Uterus (tissue), 3 donors: ENCODE measurements at regions not wholly inside any gene's neighbourhood (a gene's known extent, or its start where the extent isn't known, plus 50 kb on each side); places are given as distances from the start of the nearest gene placed in this dataset.

Experiments
- DNase-seq, 2 donors: peaks; one replicate each; pipeline ENCODE4 v3.0.0-alpha.2; 2019 to 2020
- H3K27ac ChIP-seq, 2 donors: fragments of 200-600 bp; sonication (generic); 1 replicate in 1 of 2; 2 replicates in 1 of 2; pipeline ENCODE4 v1.5.1; 2016 to 2018
- H3K27me3 ChIP-seq, 2 donors: fragments of 200-600 bp; sonication (generic); one replicate each; pipeline ENCODE4 v1.5.1; 2018 to 2019; ENCODE audit warnings: control low read depth in 1 of 2
- H3K36me3 ChIP-seq, 2 donors: fragments of 200-600 bp; sonication (generic); one replicate each; pipeline ENCODE4 v1.5.1; 2019; ENCODE audit warnings: control low read depth in 1 of 2
- H3K4me1 ChIP-seq, 2 donors: fragments of 200-600 bp; sonication (generic); one replicate each; pipeline ENCODE4 v1.5.1; 2018 to 2019; ENCODE audit warnings: control low read depth in 1 of 2
- H3K4me3 ChIP-seq, 2 donors: fragments of 200-600 bp; sonication (generic); 1 replicate in 1 of 2; 2 replicates in 1 of 2; pipeline ENCODE4 v1.5.1; 2018 to 2019; ENCODE audit warnings: mild to moderate bottlenecking in 1 of 2
- H3K9me3 ChIP-seq, 2 donors: fragments of 200-600 bp; sonication (generic); one replicate each; pipeline ENCODE4 v1.5.1; 2019; ENCODE audit warnings: control low read depth in 1 of 2
- POLR2A ChIP-seq, 2 donors: fragments of 450-650 bp; IDR thresholded peaks; one replicate each; pipeline ENCODE4 v1.6.1; 2016; ENCODE audit warnings: antibody characterized with exemption in 2 of 2, mild to moderate bottlenecking in 1 of 2, moderate library complexity in 1 of 2
- intact Hi-C: fragments of 100-400 bp; cut with DNase I; formaldehyde crosslinking; loops from one replicate; pipeline ENCODE4 v1.15.1; 2023; ENCODE audit warnings: low total_unique reads
- TF ChIP-seq, protein P1 (sequence below), 4 experiments: fragments of 200-600 bp in 2 of 4; fragments of 450-650 bp in 2 of 4; sonication (generic) in 2 of 4; IDR thresholded peaks; one replicate each; pipeline ENCODE4 v1.5.1; 2016 to 2019; ENCODE audit warnings: antibody characterized with exemption in 4 of 4, mild to moderate bottlenecking in 2 of 4, moderate library complexity in 1 of 4
- donor health status: DM: yes; HTN: yes; CAD: no.

DNA sequence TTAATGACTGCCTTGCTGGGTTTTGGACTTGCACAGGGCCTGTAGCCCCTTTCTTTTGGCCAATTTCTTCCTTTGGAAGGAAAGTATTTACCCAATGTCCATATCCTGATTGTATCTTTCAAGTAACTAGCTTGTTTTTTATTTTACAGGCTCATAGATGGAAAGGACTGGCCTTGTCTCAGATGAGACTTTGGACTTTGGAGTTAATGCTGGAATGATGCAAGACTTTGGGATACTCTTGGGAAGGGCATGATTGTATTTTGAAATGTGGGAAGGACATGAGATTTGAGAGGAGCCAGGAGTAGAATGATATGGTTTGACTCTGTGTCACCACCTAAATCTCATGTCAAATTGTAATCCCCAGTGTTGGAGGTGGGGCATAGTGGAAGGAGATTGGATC, 140.1 kb downstream of the C1orf94 start:
- H3K27me3 ChIP-seq = no peaks in the 10 kb centered on the region
- intact Hi-C loops = no loop called here
- H3K27ac ChIP-seq = no peak overlapping the region
- H3K9me3 ChIP-seq = no peaks in the 10 kb centered on the region
- no peaks in the 10 kb centered on the region for H3K4me1 ChIP-seq
- H3K4me3 ChIP-seq = no peak overlapping the region
- no peak for DNase-seq
- H3K36me3 ChIP-seq = no peaks in the 10 kb centered on the region
- no peak for TF ChIP-seq POLR2A (IDR thresholded peaks at IDR 0.05)
- TF ChIP-seq, protein P1, sequence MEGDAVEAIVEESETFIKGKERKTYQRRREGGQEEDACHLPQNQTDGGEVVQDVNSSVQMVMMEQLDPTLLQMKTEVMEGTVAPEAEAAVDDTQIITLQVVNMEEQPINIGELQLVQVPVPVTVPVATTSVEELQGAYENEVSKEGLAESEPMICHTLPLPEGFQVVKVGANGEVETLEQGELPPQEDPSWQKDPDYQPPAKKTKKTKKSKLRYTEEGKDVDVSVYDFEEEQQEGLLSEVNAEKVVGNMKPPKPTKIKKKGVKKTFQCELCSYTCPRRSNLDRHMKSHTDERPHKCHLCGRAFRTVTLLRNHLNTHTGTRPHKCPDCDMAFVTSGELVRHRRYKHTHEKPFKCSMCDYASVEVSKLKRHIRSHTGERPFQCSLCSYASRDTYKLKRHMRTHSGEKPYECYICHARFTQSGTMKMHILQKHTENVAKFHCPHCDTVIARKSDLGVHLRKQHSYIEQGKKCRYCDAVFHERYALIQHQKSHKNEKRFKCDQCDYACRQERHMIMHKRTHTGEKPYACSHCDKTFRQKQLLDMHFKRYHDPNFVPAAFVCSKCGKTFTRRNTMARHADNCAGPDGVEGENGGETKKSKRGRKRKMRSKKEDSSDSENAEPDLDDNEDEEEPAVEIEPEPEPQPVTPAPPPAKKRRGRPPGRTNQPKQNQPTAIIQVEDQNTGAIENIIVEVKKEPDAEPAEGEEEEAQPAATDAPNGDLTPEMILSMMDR (IDR thresholded peaks at IDR 0.05) = no peak

DNA sequence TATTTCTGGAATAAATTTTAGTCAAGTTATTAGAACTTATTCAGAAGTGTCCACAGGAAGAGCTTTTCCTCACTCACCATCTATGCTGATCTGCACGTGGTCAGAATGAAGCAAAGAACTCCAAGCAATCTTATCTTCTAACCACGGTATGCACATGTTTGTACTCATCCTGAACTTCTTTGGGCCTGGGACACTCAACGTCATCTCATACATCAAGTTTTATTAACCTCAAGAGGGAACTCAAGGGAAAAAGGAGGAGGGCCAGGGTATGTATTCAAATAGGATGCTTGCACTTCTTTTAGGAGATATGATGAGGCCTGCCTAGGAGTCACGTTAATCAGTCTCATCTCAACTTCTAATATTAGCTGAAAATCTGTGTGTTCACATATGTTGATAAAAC, 142.5 kb downstream of the C1orf94 start:
- no peak overlapping the region for H3K4me3 ChIP-seq
- DNase-seq = no peak
- no peak for TF ChIP-seq POLR2A (IDR thresholded peaks at IDR 0.05)
- TF ChIP-seq, protein P1 (IDR thresholded peaks at IDR 0.05) = no peak
- H3K36me3 ChIP-seq = no peaks in the 10 kb centered on the region
- no peaks in the 10 kb centered on the region for H3K9me3 ChIP-seq
- H3K27me3 ChIP-seq = no peaks in the 10 kb centered on the region
- intact Hi-C loops = no loop called here
- H3K27ac ChIP-seq = no peak overlapping the region
- H3K4me1 ChIP-seq = no peaks in the 10 kb centered on the region

DNA sequence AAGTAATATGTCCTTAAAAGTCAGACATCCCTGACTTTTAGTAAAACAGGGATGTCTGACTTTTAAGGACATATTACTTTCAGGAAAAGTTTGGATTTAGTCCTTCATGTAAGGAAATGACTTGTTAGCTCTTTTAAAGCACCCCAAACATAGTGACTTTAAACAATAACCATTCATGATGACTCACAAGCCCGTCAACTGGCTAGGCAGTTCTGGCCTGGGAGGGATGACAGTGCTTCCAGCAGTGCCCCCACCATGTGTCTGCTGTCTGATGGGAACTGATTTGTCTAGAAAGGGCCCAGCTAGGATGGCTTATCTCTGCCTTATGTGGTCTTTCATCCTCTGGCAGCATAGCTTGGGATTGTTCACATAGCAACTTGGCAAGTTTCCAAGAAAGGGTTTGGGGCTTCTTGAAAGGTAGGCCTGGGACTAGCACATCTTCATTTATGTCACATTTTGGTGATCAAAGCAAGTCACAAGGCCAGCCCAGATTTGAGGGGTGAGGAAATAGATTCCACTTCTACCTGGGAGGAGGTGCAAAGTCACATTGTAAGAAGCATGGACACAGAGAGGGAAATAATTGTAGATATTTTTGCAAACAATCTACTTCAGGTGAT, 143.5 kb downstream of the C1orf94 start:
- no peaks in the 10 kb centered on the region for H3K9me3 ChIP-seq
- no peak overlapping the region for H3K4me3 ChIP-seq
- no peak for DNase-seq
- no peaks in the 10 kb centered on the region for H3K4me1 ChIP-seq
- no peak for TF ChIP-seq POLR2A (IDR thresholded peaks at IDR 0.05)
- TF ChIP-seq, protein P1 (IDR thresholded peaks at IDR 0.05) = no peak
- intact Hi-C loops = no loop called here
- no peaks in the 10 kb centered on the region for H3K27me3 ChIP-seq
- no peak overlapping the region for H3K27ac ChIP-seq
- H3K36me3 ChIP-seq = no peaks in the 10 kb centered on the region

DNA sequence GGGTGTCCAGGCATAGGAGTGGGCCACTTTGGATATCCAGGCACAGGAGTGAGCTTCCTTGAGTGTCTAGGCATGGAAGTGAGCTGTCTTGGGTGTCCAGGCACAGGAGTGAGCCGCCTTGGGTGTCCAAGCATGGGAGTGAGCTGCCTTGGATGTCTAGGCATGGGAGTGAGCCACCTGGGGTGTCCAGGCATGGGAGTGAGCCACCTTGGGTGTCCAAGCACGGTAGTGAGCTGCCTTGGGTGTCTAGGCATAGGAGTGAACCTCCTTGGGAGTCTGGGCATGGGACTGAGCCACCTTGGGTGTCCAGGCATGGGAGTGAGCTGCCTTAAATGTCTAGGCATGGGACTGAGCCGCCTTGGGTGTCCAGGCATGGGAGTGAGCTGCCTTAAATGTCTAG, 146.3 kb downstream of the C1orf94 start:
- Histone ChIP-seq H3K27me3 (no peaks in the 10 kb centered on the region), H3K36me3 (no peaks in the 10 kb centered on the region), H3K27ac (no peak overlapping the region), H3K9me3 (no peaks in the 10 kb centered on the region), H3K4me3 (no peak overlapping the region), H3K4me1 (no peaks in the 10 kb centered on the region)
- no peak for DNase-seq
- TF ChIP-seq, protein P1 (IDR thresholded peaks at IDR 0.05) = no peak
- no peak for TF ChIP-seq POLR2A (IDR thresholded peaks at IDR 0.05)
- intact Hi-C loops = no loop called here

DNA sequence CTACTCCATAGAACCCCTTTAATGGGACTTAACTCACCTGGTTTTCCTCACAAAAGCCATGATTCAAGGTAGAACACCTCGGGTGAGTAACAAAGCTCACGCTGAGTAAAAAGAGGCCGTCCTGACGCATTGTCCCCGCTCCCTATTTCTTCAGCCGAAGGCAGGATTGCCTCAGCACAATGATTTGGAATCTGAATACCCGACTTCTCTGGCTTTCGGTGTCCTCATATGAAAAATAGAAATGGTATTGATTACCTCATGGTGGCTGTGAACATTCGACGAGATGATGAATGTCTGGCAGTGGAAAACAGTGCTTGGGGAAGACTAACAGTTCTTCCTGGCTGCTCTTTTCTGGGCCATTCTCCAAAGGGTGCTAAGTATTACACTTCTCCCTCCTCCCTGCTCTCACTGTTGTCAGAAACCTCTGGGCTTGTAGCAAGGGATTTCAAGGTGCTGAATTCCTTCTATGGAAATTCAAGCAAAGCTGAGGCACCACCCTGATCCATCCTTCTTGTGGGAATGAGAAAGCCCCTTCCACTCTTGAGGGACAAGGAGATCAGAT, 148.3 kb downstream of the C1orf94 start:
- DNase-seq = no peak
- no peak for TF ChIP-seq POLR2A (IDR thresholded peaks at IDR 0.05)
- TF ChIP-seq, protein P1 (IDR thresholded peaks at IDR 0.05) = no peak
- no peak overlapping the region for H3K4me3 ChIP-seq
- H3K4me1 ChIP-seq = no peaks in the 10 kb centered on the region
- no peaks in the 10 kb centered on the region for H3K9me3 ChIP-seq
- no peaks in the 10 kb centered on the region for H3K36me3 ChIP-seq
- intact Hi-C loops = no loop called here
- H3K27ac ChIP-seq = no peak overlapping the region
- no peaks in the 10 kb centered on the region for H3K27me3 ChIP-seq
